ENCODE measurements at regions not wholly inside any gene's neighbourhood (a gene's known extent, or its start where the extent isn't known, plus 50 kb on each side); places are given as distances from the start of the nearest gene placed in this dataset.

DNA sequence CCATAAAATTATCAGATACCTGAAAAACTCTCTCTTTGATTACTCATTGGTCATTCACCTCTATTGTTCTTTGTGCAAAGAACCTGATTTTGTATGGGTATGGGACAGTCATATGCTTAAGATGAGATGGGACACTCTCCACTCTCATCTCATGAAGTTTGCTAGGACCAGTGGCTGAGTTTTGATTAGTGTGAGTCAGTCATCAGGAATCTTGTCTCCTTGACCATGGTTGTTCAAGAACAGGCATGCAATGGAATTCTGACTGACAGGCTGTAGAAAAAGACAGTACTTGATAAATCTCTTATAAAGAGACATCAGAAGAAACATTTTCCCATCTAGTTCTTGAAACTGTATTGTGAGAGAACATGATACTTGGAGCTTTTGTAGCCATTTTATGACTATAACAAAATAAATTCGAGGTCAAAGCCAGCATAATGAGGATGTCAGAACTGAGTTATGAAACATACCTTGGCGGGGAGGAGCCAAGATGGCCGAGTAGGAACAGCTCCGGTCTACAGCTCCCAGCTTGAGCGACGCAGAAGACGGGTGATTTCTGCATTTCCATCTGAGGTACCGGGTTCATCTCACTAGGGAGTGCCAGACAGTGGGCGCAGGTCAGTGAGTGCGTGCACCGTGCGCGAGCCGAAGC, 367.0 kb downstream of the NR4A2 start:
- TF ChIP-seq CCNT2 (IDR thresholded peaks at IDR 0.05; ENCODE audit: borderline replicate concordance, extremely low read depth, insufficient read length, low read depth, low read length) (no peak), FOXK1 (CRISPR knock-in tag; IDR thresholded peaks at IDR 0.05; ENCODE audit: borderline replicate concordance) (no peak), TCF7 (IDR thresholded peaks at IDR 0.05; ENCODE audit: borderline replicate concordance) (no peak), RAD21 (CRISPR knock-in tag; conservative IDR thresholded peaks at IDR 0.05 in 1 of 2, IDR thresholded peaks at IDR 0.05 in 1 of 2) (no peak), TBP (optimal IDR thresholded peaks at IDR 0.05; ENCODE audit: low read depth, low read length) (no peak), EZH2 (IDR thresholded peaks at IDR 0.05; ENCODE audit: borderline replicate concordance, low read depth, low read length) (no peak), GABPA (tag; conservative IDR thresholded peaks at IDR 0.05; ENCODE audit: low read depth) (no peak), CEBPB (tag; IDR thresholded peaks at IDR 0.05) (no peak)
- TF ChIP-seq, protein P1, sequence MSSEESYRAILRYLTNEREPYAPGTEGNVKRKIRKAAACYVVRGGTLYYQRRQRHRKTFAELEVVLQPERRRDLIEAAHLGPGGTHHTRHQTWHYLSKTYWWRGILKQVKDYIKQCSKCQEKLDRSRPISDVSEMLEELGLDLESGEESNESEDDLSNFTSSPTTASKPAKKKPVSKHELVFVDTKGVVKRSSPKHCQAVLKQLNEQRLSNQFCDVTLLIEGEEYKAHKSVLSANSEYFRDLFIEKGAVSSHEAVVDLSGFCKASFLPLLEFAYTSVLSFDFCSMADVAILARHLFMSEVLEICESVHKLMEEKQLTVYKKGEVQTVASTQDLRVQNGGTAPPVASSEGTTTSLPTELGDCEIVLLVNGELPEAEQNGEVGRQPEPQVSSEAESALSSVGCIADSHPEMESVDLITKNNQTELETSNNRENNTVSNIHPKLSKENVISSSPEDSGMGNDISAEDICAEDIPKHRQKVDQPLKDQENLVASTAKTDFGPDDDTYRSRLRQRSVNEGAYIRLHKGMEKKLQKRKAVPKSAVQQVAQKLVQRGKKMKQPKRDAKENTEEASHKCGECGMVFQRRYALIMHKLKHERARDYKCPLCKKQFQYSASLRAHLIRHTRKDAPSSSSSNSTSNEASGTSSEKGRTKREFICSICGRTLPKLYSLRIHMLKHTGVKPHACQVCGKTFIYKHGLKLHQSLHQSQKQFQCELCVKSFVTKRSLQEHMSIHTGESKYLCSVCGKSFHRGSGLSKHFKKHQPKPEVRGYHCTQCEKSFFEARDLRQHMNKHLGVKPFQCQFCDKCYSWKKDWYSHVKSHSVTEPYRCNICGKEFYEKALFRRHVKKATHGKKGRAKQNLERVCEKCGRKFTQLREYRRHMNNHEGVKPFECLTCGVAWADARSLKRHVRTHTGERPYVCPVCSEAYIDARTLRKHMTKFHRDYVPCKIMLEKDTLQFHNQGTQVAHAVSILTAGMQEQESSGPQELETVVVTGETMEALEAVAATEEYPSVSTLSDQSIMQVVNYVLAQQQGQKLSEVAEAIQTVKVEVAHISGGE (CRISPR knock-in tag; IDR thresholded peaks at IDR 0.05) = no peak
- TF ChIP-seq, protein P2, sequence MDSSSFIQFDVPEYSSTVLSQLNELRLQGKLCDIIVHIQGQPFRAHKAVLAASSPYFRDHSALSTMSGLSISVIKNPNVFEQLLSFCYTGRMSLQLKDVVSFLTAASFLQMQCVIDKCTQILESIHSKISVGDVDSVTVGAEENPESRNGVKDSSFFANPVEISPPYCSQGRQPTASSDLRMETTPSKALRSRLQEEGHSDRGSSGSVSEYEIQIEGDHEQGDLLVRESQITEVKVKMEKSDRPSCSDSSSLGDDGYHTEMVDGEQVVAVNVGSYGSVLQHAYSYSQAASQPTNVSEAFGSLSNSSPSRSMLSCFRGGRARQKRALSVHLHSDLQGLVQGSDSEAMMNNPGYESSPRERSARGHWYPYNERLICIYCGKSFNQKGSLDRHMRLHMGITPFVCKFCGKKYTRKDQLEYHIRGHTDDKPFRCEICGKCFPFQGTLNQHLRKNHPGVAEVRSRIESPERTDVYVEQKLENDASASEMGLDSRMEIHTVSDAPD (CRISPR knock-in tag; IDR thresholded peaks at IDR 0.05) = no peak
- TF ChIP-seq, protein P3, sequence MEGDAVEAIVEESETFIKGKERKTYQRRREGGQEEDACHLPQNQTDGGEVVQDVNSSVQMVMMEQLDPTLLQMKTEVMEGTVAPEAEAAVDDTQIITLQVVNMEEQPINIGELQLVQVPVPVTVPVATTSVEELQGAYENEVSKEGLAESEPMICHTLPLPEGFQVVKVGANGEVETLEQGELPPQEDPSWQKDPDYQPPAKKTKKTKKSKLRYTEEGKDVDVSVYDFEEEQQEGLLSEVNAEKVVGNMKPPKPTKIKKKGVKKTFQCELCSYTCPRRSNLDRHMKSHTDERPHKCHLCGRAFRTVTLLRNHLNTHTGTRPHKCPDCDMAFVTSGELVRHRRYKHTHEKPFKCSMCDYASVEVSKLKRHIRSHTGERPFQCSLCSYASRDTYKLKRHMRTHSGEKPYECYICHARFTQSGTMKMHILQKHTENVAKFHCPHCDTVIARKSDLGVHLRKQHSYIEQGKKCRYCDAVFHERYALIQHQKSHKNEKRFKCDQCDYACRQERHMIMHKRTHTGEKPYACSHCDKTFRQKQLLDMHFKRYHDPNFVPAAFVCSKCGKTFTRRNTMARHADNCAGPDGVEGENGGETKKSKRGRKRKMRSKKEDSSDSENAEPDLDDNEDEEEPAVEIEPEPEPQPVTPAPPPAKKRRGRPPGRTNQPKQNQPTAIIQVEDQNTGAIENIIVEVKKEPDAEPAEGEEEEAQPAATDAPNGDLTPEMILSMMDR (IDR thresholded peaks at IDR 0.05 in 2 of 3, conservative IDR thresholded peaks at IDR 0.05 in 1 of 3; ENCODE audit: insufficient read depth in 2 of 3, low read depth in 1 of 3, low read length in 3 of 3) = no peak
- TF ChIP-seq, protein P4, sequence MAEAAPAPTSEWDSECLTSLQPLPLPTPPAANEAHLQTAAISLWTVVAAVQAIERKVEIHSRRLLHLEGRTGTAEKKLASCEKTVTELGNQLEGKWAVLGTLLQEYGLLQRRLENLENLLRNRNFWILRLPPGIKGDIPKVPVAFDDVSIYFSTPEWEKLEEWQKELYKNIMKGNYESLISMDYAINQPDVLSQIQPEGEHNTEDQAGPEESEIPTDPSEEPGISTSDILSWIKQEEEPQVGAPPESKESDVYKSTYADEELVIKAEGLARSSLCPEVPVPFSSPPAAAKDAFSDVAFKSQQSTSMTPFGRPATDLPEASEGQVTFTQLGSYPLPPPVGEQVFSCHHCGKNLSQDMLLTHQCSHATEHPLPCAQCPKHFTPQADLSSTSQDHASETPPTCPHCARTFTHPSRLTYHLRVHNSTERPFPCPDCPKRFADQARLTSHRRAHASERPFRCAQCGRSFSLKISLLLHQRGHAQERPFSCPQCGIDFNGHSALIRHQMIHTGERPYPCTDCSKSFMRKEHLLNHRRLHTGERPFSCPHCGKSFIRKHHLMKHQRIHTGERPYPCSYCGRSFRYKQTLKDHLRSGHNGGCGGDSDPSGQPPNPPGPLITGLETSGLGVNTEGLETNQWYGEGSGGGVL (CRISPR knock-in tag; IDR thresholded peaks at IDR 0.05) = no peak

Data from K562 (cell line).